Ovary (tissue), 3 donors: ENCODE measurements at regions not wholly inside any gene's neighbourhood (a gene's known extent, or its start where the extent isn't known, plus 50 kb on each side); places are given as distances from the start of the nearest gene placed in this dataset.

Source experiments
- EP300 ChIP-seq: sonication (generic); formaldehyde crosslinking; IDR thresholded peaks from one replicate; pipeline ENCODE4 v1.6.1; 2017; ENCODE audit warnings: antibody characterized with exemption
- POLR2A ChIP-seq: fragments of 450-650 bp; IDR thresholded peaks from one replicate; pipeline ENCODE4 v1.6.1; 2017; ENCODE audit warnings: antibody characterized with exemption, mild to moderate bottlenecking, moderate library complexity
- TF ChIP-seq, protein P1 (sequence below), 3 donors: fragments of 450-650 bp in 2 of 3; fragments of 200-600 bp in 1 of 3; IDR thresholded peaks; one replicate each; pipeline versions ENCODE4 v1.5.1 to v1.8.0; 2016 to 2022; ENCODE audit warnings: antibody characterized with exemption in 3 of 3, mild to moderate bottlenecking in 1 of 3
- donor health status: DM: no; HTN: no; CAD: no.

- TF ChIP-seq, protein P1, sequence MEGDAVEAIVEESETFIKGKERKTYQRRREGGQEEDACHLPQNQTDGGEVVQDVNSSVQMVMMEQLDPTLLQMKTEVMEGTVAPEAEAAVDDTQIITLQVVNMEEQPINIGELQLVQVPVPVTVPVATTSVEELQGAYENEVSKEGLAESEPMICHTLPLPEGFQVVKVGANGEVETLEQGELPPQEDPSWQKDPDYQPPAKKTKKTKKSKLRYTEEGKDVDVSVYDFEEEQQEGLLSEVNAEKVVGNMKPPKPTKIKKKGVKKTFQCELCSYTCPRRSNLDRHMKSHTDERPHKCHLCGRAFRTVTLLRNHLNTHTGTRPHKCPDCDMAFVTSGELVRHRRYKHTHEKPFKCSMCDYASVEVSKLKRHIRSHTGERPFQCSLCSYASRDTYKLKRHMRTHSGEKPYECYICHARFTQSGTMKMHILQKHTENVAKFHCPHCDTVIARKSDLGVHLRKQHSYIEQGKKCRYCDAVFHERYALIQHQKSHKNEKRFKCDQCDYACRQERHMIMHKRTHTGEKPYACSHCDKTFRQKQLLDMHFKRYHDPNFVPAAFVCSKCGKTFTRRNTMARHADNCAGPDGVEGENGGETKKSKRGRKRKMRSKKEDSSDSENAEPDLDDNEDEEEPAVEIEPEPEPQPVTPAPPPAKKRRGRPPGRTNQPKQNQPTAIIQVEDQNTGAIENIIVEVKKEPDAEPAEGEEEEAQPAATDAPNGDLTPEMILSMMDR (IDR thresholded peaks at IDR 0.05), result no peak
- TF ChIP-seq POLR2A (no peak), EP300 (no peak)
These were observed 129.8 kb downstream of the MACROH2A1 start for GRCh38 chr5:135269199-135269598.
